ENCODE measurements at regions not wholly inside any gene's neighbourhood (a gene's known extent, or its start where the extent isn't known, plus 50 kb on each side); places are given as distances from the start of the nearest gene placed in this dataset.
"Not testable (repeated sequence)": the region's sequence is repeated elsewhere in the genome, so short reads cannot be mapped to it uniquely, and the experiment has no call there.

DNA sequence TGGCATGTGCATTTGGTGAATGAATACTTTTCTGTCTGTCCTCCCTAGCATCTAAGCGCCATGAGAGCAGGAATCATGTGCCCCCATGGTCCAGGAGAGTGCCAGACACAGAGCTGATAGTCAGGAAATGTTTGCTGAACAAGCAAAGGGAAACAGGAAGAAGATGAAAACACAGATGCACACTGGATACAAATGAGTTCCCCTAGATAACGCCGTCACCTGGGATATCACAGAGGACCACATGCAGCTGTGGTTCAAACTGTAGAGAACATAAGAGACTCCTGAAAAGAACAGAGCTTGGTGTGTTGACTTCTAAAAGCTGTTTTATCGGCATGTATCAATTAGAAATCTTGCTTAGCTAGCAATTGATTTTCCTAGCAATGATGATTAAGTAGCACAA lies 293.7 kb downstream of the BTBD3 start:
- no peak for DNase-seq

DNA sequence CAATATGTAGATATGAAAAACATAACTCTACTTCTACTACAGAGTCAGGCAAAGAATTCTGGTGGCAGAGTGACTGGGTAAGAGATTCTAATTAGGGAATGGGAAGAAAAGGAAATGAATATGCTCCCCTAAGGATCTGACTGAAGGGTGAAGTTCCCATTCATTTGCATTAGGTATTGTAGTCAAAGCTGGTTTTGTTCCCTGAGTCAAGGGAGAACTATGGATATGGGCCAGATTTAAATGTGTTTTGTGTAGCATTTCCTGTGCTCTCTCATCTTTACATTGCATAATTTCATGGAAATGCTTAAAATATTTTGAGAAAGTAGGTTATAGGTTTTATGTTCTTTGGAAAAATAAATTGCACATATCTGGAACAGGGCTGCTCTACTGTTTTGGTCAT lies 299.7 kb downstream of the BTBD3 start:
- DNase-seq, result no peak

DNA sequence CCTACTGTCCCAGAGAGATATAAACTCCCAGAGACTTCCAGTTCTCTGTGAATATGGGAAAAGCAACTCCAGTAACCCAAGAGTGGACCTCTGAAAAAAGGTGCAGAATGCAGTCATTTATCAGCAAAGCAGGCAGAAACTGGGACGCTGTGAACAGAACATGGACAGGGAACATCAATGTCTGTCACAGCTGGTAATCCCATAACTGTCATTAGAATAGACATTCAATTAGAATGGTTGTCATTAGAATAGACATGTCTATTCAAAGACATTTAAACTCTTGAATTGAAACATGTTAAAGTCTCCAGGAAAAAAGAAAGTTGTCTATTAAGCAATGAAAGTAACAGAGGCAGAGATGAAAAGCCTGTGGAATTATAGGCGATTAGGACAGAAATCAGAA lies 302.1 kb downstream of the BTBD3 start:
- DNase-seq, result no peak

DNA sequence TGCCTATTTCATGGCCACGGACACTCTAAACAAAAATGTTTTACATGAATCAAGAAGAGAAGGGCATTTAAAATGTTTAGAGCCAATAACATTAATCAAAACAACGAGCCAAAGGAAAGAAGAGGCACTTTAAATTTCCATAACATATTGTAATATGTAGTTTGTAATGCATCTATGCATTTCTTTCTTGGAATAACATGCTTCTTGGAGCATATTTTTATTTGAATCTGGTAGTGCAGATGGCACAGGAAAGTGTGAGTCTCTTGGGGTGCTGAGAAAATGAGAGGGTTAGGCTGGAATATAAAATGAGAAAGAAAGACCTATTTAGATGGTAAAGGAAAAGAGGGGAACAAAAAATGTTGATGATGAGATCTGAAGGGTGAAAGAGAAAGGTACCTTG lies 305.4 kb downstream of the BTBD3 start:
- DNase-seq, result no peak

DNA sequence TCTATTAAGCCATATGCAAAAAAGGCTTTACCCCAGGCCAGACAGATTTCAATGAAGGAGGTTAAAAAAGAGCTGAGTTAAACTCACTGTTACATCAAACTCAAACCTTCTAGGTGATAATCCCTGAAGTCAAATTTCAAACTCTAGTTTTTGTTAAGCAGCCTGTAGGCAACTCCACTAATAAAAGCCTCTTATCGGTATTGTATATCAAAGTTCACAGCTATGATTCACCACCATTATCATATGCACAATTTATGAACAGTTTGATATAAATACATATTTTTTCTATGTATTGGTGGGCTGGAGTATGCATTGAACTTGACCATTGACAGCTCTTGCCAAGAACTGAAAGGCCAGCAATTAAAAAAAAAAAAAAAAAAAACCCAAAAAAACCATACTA lies 308.2 kb downstream of the BTBD3 start:
- no peak for DNase-seq

DNA sequence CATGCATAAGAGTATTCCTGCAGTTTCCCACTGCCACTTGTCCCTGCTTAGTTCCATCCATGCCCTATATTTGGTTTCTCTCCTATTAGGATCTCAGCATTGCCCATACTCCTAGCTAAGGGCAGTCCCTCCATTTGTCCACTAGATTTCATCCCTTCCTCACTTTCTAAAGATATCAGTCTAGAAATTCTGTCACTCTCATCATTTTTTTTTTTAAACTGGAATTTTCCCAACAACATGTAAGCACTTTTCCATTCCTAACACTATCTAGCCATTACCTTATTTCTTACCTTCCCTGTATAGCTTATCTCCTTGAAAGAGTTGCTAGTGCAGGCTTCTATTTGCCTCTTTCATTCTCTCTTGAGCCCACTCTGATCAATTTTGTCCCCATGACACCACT lies 312.2 kb downstream of the BTBD3 start:
- DNase-seq, result no peak

DNA sequence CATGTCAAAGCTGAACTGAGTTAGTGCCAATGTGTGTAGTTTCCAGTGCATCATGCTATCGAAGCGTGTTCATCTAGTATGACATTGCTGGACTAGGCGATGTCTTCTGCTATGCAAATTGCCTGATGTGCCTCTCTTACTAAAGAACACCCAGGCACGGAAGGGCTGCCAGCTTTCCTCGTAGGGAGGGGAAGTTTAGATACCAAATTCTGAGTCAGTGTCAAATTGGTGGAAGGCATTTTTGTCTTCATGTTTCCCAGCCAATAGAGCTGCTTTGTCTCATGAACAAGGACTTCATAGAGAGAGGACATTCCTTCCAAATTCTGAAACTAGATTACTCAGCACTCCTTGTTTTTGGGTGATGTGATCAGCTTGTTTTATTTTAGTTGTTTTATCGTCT lies 320.1 kb downstream of the BTBD3 start:
- no peak for DNase-seq

DNA sequence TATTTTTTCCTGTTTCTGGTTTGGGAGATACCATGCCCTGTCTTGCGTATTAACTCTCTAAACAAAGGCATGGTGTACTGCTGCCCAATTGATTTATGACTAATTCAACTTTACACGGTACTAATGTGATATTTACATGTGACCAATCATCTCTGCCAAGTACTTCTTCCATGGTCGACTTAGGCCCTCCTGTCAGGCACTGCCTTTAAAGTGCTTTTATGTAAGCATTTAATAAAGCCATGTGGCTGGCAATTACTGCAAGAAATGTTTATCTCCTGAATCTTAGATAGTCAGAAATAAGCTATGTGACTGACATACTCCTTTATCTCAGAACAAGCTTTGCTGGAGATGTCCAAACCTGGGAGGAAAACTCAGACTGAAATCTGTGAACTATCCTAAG lies 323.4 kb downstream of the BTBD3 start:
- no peak for DNase-seq

DNA sequence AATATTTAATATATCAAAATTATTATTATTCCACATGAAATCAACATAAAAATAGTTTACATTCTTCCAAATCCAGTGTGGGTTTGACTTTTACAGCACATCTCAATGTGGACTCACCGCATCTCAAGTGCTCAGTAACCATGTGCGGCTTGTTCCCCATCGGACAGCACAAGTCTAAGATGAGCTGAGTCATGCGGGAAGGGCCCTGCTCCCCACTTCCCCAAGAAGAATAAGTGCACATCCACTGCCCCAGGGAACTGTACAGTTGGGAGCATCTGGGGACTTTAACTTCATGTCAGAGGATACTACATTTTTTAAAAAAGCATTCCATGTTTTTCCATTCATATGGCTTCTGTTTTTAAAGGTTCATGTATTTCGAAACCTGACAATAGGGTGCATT lies 325.6 kb downstream of the BTBD3 start:
- no peak for DNase-seq

DNA sequence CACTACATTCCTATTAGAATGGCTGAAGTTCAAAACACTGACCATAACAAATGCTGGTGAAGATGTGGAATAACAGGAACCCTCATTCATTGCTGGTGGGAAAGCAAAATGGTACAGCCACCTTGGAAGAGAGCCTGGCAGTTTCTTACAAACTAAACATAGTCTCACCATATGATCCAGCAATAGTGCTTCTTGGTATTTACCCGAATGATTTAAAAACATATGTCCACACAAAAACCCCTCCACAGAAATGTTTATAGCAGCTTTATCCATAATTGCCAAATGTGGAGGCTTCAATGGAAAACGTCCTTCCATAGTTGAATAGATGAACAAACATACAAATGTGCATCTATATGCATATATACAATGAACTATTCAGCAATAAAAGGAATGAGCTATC lies 330.8 kb downstream of the BTBD3 start:
- no peak for DNase-seq

DNA sequence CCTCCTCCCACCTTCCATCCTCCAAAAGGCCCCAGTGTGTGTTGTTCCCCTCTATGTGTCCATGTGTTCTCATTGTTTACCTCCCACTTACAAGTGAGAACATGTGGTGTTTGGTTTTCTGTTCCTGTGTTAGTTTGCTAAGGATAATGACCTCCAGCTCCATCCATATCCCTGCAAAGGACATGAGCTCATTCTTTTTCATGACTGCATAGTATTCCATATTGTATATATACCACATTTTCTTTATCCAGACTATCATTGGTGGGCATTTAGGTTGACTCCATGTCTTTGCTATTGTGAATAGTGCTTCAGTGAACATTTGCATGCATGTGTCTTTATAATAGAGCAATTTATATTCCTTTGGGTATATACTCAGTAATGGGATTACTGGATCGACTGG lies 333.0 kb downstream of the BTBD3 start:
- not testable (repeated sequence) for DNase-seq

DNA sequence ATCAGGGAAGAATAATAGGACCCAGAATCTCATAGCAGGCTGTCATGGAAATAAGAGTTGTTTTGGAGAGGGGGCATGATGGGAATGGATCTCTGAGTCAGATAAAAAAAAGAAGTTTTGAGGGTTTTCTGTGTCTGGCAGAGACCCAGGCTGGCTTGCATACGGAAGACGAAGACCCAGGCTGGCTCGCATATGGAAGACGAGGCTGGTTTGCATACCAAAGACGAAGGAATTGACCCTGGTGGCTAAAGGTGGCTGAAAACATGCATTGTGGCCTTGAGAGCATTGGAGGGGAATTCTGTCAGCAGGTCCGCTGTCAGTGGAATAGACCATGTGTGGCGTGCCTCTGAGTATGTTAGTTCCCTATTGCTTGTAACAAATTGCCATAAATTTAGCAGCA lies 335.1 kb downstream of the BTBD3 start:
- no peak for DNase-seq

DNA sequence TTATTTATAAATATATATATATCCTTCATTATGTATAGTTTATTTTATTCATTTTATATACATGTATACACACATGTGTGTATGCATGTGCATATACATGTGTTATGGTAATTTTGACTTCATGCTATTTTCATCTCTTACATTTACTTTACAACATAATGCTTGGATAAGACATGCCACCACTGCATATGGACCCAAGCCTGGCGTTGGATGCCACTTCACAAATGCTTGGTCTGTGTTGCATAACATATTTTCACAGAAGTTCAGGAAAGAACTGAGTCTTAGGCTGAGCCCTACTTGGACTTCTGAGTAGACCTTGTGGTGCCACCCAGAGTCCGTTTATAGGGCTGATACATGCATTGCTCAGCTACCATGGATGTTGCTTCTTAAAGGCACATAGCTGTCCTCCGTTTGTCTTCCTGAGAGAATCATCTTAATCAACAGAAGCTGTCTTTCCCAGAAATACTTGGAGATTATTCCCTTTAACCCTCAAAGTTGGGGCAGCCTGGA lies 337.8 kb downstream of the BTBD3 start:
- no peak for DNase-seq

DNA sequence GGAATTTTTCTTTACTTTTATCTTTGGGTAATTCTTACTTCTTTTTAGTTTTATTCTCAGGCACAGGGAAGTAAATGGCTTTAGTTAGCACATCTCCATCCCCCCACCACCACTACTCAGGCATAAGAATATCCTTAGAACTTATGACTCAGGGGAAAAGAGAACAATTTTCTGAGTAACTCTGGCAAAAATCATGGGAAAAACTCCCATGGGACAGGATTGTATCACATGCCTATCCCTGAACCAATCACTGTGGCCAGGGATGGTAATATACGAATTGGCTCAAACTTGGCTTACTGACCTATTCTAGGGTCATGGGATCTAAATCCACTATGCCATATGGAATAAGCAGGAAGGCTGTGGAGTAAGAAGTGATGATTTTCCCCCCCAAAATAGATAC lies 339.1 kb downstream of the BTBD3 start:
- no peak for DNase-seq

DNA sequence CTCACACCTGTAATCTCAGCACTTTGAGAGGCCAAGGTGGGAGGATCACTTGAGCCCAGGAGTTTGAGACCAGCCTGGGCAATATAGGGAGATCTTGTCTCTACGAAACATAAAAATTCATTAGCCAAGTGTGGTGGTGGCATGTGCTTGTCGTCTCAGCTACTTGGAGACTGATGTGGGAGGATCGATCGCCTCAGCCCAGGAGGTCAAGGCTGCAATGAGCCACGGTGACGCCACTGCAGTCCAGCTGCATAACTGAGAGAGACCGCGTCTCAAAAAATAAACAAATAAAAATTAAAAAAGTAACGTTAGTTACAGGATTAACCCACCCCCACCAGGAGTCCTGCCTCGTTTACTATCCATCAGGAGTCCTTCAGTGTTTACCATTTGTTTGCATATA lies 345.1 kb downstream of the BTBD3 start:
- DNase-seq, result no peak

DNA sequence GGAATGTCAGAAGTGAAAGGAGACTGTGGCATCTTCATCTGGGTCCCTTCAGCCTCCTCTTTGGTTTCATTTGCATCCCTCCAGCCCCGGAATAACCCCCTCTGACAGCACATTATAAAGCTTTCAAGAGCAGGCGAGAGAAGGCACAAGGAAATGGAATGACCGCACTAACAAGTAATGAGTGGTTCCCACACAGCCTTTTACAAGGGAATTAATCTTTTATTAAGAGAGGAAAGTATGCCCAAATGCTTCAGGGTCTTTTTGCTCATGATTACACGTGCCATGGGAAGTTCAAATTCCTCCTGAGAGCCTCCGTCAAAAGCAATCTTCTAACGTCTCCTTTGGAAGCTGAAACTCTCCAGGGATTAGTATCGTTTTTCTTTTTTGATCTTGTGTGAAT lies 347.0 kb downstream of the BTBD3 start:
- no peak for DNase-seq

DNA sequence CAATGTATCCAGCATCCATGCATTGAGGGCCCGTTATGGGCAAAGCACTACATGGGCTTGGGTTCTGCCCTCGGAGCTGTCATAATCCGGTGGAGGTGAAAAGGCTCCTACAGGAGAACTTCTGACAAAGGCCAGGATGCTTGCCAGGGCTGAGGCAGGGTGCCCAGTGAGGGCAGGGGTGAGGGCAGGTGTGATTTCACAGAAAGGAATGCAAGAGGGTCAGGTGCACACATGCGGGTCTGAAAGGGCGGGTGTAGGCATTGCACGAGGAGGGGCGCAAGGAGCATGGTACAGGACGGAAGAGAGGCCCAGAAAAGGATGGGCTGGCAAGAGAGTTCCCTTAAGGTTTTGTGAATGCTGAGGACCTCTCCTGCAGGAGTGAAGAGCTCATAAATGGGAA lies 348.0 kb downstream of the BTBD3 start:
- DNase-seq, result no peak

DNA sequence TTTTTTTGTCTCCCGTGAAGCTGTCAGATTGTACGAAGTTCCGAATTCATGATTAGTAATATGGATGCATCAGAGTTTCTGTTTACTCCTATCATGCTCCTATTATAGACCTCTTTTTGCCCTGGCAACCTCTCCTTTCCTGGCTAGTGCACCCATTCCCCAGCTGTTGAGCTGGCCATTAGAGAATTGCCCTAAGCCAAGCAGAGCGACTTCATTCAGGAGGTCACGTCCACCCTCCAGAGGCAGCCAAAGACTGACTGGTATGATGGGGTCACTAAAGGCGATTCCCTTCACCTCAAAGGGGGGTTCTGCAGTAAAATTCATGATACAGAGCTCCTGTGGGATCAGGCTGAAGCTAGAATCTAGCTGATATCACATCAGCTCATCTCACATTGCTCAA lies 351.9 kb downstream of the BTBD3 start:
- no peak for DNase-seq

DNA sequence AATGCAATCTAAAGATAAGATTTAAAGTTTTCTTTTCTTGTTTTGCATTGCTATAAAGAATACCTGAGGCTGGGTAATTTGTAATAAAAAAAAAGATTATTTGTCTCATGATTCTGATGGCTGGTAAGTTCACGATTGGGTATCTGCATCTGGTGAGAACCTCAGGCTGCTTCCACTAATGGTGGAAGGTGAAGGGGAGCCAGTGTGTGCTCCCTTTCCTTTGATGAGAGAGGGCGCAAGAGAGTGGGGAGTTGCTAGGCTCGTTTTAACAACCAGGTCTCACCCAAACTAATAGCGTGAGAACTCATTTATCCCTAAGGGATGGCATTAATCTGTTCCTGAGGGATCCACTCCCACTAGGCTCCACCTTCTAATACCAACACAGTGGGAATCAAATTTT lies 353.2 kb downstream of the BTBD3 start:
- no peak for DNase-seq

DNA sequence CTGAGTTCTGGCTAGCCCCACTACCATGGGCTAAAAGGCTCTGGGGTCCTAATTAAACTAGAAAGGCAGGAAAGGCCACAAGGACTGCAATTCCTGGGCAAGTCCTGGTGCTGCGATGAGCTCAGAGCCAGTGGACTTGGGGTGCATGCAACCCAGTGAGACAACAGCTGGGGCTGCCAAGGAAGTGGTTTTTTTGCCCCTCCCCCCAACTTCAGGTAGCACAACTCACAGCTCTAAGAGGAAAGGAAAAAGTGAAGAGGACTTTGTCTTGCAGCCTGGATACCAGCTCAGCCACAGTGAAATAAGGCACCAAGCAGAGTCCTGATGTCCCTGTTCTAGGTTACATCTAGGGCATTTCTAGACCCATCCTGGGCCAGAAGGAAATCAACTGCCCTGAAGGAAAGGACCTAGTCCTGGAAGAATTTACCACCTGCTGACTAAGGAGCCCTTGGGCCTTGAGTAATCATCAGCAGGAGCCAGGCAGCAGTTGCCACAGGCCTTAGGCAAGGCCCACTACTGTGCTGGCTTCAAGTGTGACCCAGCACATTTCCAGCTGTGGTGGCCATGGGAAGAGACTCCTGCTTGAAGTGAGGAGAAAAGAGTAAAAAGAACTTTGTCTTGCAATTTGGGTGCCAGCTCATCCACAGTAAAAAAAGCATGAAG lies 358.4 kb downstream of the BTBD3 start:
- no peak for DNase-seq

DNA sequence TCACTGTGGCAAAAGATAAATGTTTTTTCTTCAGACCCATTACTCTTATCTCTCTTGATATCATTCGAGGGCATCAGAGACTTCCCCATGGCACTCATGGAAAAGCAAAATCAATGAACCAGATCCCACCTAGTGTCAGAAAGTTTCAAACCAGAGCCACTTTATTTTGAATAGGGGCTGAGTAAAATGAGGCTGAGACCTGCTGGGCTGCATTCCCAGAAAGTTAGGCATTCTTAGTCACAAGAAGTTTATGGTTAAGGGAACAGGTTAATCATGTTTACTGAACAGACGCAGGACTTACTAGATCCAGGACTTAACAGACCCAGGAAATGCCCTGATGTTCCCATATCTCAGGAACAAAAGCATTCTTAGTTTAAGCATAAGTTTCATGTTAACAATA lies 369.9 kb downstream of the BTBD3 start:
- no peak for DNase-seq

DNA sequence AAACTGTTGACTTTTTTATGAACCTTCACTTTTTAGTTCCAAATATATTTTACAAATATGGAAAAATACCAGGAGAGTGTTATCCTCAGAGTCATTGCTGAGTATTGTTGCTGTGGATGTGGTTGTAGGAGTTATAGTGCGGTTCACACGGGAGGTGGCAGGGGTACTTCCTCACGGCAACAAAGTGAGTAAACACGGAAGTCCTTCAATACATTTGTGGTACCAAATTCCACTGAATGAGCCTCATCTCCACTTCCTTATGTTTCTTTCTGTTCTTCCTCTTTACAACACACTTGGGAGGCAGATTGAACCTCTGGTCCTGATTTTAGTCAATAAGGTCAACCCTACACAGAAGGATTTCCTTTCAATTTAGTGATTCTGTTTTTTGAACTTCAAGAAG lies 371.8 kb downstream of the BTBD3 start:
- DNase-seq, result no peak

DNA sequence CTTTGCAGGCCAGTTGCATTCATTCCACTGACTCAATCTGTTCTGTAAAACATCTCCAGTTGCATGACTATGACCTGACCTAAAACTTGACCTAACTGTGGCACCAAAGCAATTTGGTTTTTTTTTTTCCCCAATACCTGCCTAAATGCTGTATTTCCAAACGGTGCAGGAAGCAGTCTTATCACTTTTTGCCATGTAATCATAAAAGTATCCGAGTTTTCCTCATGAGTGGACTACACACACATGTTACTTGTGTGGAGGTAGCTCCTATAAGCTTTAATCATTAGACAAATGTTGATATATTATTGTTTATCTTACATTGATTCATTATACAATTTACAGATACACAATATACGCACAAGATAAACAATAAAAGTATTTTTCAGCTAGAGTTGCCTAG lies 373.7 kb downstream of the BTBD3 start:
- DNase-seq, result no peak

DNA sequence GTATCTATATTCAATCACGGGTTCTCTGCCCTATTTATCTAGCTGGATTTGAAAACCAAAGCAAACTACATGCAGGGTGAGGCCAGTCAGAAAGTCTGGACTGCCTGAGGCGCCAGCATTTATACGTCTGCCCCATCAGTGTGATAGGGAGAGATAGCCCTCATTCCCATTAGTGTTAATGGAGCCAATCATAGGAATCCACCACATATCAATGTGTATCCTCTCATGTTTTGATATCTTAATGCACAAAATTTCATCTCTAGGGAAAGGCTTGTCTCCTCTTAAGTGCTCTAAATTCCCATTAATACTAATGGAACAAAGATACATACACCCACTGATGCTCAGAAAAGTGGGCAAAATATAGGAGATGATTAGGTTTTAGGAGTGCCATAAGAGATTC lies 376.2 kb downstream of the BTBD3 start:
- DNase-seq, result no peak

DNA sequence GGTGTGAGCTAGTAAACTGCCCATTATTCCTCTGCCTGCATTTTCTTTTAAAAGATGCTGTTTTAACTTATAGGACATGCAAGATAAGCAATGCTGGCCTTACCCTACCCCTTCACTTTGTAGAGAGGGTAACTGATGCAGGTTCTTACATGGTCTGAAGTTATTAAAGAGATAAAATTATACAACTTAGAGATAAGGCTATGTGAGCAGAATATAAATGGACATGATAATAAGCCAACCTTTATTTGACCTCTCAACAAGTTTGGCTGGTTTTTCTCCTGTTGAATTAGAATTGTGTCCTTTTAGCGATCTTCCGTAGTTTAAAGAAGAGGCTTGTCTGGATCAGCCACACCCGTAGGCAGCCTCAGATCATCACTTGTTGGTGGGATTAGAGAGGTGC lies 377.0 kb downstream of the BTBD3 start:
- no peak for DNase-seq
